ENCODE measurements at regions not wholly inside any gene's neighbourhood (a gene's known extent, or its start where the extent isn't known, plus 50 kb on each side); places are given as distances from the start of the nearest gene placed in this dataset.

- CTCF ChIA-PET = interaction anchor here (0.6 kb wide), 1 partner anchor 285 kb away, joined by 3 read pairs; the partner anchor contains the start of gene ZNF346
- TF ChIP-seq FOXA1 (IDR thresholded peaks at IDR 0.05) (no peak), ELF4 (IDR thresholded peaks at IDR 0.05) (no peak), LEF1 (IDR thresholded peaks at IDR 0.05; ENCODE audit: borderline replicate concordance) (no peak)
- DNase-seq (ENCODE audit: extremely low spot score) = no peak
- POLR2A ChIA-PET = no interaction called here
These were observed 73.2 kb upstream of the UNC5A start for GRCh38 chr5:176736931-176737745.

GRCh38 chr5:176737746-176738636 lies 72.4 kb upstream of the UNC5A start:
- ChIA-PET CTCF (interaction anchor here (0.6 to 1.4 kb wide), 2 partner anchors 78 to 284 kb away, joined by 3 to 4 read pairs; partner anchors contain the start of gene ZNF346), POLR2A (no interaction called here)
- TF ChIP-seq PKNOX1 (IDR thresholded peaks at IDR 0.05) = no peak
- TF ChIP-seq SUZ12 (IDR thresholded peaks at IDR 0.05) = no peak
- no peak for TF ChIP-seq ZNF384 (IDR thresholded peaks at IDR 0.05)
- no peak for TF ChIP-seq TARDBP (IDR thresholded peaks at IDR 0.05)
- no peak for TF ChIP-seq L3MBTL2 (conservative IDR thresholded peaks at IDR 0.05)
- no peak for TF ChIP-seq CTBP1 (IDR thresholded peaks at IDR 0.05; ENCODE audit: borderline replicate concordance)
- no peak for TF ChIP-seq FOXM1 (IDR thresholded peaks at IDR 0.05; ENCODE audit: borderline replicate concordance)
- no peak for TF ChIP-seq SP1 (IDR thresholded peaks at IDR 0.05)
- no peak for TF ChIP-seq FOXK2 (IDR thresholded peaks at IDR 0.05)
- TF ChIP-seq BHLHE40 (IDR thresholded peaks at IDR 0.05; ENCODE audit: borderline replicate concordance) = no peak
- no peak for TF ChIP-seq FOXA1 (IDR thresholded peaks at IDR 0.05)
- TF ChIP-seq HDGF (IDR thresholded peaks at IDR 0.05; ENCODE audit: borderline replicate concordance) = no peak
- no peak for TF ChIP-seq ELF4 (IDR thresholded peaks at IDR 0.05)
- no peak for TF ChIP-seq NFRKB (IDR thresholded peaks at IDR 0.05)
- no peak for TF ChIP-seq ARNT (IDR thresholded peaks at IDR 0.05)
- no peak for TF ChIP-seq LEF1 (IDR thresholded peaks at IDR 0.05; ENCODE audit: borderline replicate concordance)
- DNase-seq (ENCODE audit: extremely low spot score) = no peak

GRCh38 chr5:176738637-176739250 lies 71.6 kb upstream of the UNC5A start:
- TF ChIP-seq TARDBP (IDR thresholded peaks at IDR 0.05) = no peak
- POLR2A ChIA-PET = no interaction called here
- DNase-seq (ENCODE audit: extremely low spot score) = no peak
- CTCF ChIA-PET = interaction anchor here (1.4 kb wide), 1 partner anchor 78 kb away, joined by 4 read pairs; no protein-coding TSS in a partner anchor

GRCh38 chr5:176739461-176740051 lies 70.8 kb upstream of the UNC5A start:
- POLR2A ChIA-PET = no interaction called here
- CTCF ChIA-PET = no interaction called here
- no peak for DNase-seq (ENCODE audit: extremely low spot score)
- TF ChIP-seq L3MBTL2 (conservative IDR thresholded peaks at IDR 0.05) (no peak), FOXM1 (IDR thresholded peaks at IDR 0.05; ENCODE audit: borderline replicate concordance) (no peak), HDGF (IDR thresholded peaks at IDR 0.05; ENCODE audit: borderline replicate concordance) (no peak), LEF1 (IDR thresholded peaks at IDR 0.05; ENCODE audit: borderline replicate concordance) (no peak)

- CTCF ChIA-PET = no interaction called here
- TF ChIP-seq L3MBTL2 (conservative IDR thresholded peaks at IDR 0.05) (no peak), FOXA1 (IDR thresholded peaks at IDR 0.05) (no peak), ZNF384 (IDR thresholded peaks at IDR 0.05) (no peak), FOXK2 (IDR thresholded peaks at IDR 0.05) (no peak), BHLHE40 (IDR thresholded peaks at IDR 0.05; ENCODE audit: borderline replicate concordance) (no peak), NFRKB (IDR thresholded peaks at IDR 0.05) (no peak), HDGF (IDR thresholded peaks at IDR 0.05; ENCODE audit: borderline replicate concordance) (no peak), PKNOX1 (IDR thresholded peaks at IDR 0.05) (no peak), SUZ12 (IDR thresholded peaks at IDR 0.05) (no peak), CTBP1 (IDR thresholded peaks at IDR 0.05; ENCODE audit: borderline replicate concordance) (no peak), ELF4 (IDR thresholded peaks at IDR 0.05) (no peak), FOXM1 (IDR thresholded peaks at IDR 0.05; ENCODE audit: borderline replicate concordance) (no peak), TARDBP (IDR thresholded peaks at IDR 0.05) (no peak), LEF1 (IDR thresholded peaks at IDR 0.05; ENCODE audit: borderline replicate concordance) (no peak), ARNT (IDR thresholded peaks at IDR 0.05) (no peak), SP1 (IDR thresholded peaks at IDR 0.05) (no peak)
- POLR2A ChIA-PET = no interaction called here
- no peak for DNase-seq (ENCODE audit: extremely low spot score)
These were observed 70.1 kb upstream of the UNC5A start for GRCh38 chr5:176740131-176740701.

All from HEK293T (cell line).